ENCODE measurements at regions not wholly inside any gene's neighbourhood (a gene's known extent, or its start where the extent isn't known, plus 50 kb on each side); places are given as distances from the start of the nearest gene placed in this dataset.

GRCh38 chr11:34750692-34751405 is 130.0 kb downstream of the EHF start:
- FAIRE-seq (no peak), DNase-seq (ENCODE audit: low read depth in 1 of 2, low spot score in 2 of 2) (no peak)
- no peaks in the 10 kb centered on the region for H3K4me1 ChIP-seq (replicated peaks in 1 of 4; ENCODE audit: control insufficient read depth in 3 of 4, insufficient read depth in 4 of 4, low read length in 3 of 4)
- POLR2A ChIA-PET (ENCODE audit: partially characterized antibody): no interaction called here
- no peak overlapping the region for H4K5ac ChIP-seq (ENCODE audit: insufficient read length, low read depth, low read length)
- no peak overlapping the region for H3K18ac ChIP-seq (ENCODE audit: extremely low read depth, low read length)
- no peaks in the 10 kb centered on the region for H3K79me1 ChIP-seq (ENCODE audit: low read depth, low read length)
- no peak overlapping the region for H2BK20ac ChIP-seq (ENCODE audit: low read length)
- CTCF ChIA-PET (ENCODE audit: partially characterized antibody): no interaction called here
- H3K56ac ChIP-seq (replicated peaks; ENCODE audit: insufficient read length, low read depth, low read length): no peak overlapping the region
- H3K14ac ChIP-seq (ENCODE audit: insufficient read length): no peak overlapping the region
- H2BK120ac ChIP-seq (replicated peaks; ENCODE audit: low read depth, low read length): no peak overlapping the region
- no peak overlapping the region for H2BK12ac ChIP-seq (ENCODE audit: low read depth, low read length)
- H2BK15ac ChIP-seq (ENCODE audit: low read length): no peak overlapping the region
- H3K36me3 ChIP-seq (ENCODE audit: control insufficient read depth in 2 of 4, insufficient read depth in 4 of 4, low read length in 3 of 4): peaks cover 0 to 16% (median 0%) of the 10 kb centered on the region in 4 experiments; a peak in 2 of 8 replicates
- no peak overlapping the region for H3K4me2 ChIP-seq (ENCODE audit: insufficient read depth in 1 of 2, low read depth in 2 of 2, low read length in 2 of 2)
- 95% methylated on average over 1 of the region's 1 CpG; no CpG with 5 or more reads in 1 of the 2 experiments for WGBS, 2 experiments (ENCODE audit: extremely low coverage in 1 of 2, insufficient coverage in 1 of 2, insufficient read length in 1 of 2, insufficient replicate concordance in 2 of 2, low coverage in 1 of 2, low lambda C conversion rate in 2 of 2, missing lambda C conversion rate in 1 of 2)
- no peak overlapping the region for H3K9ac ChIP-seq (replicated peaks in 1 of 4; ENCODE audit: extremely low read depth in 1 of 4, low read depth in 3 of 4, low read length in 3 of 4)
- TF ChIP-seq, protein P1, sequence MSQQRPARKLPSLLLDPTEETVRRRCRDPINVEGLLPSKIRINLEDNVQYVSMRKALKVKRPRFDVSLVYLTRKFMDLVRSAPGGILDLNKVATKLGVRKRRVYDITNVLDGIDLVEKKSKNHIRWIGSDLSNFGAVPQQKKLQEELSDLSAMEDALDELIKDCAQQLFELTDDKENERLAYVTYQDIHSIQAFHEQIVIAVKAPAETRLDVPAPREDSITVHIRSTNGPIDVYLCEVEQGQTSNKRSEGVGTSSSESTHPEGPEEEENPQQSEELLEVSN (IDR thresholded peaks at IDR 0.05): no peak
- TF ChIP-seq RAD21 (IDR thresholded peaks at IDR 0.05 in 1 of 2, conservative IDR thresholded peaks at IDR 0.05 in 1 of 2; ENCODE audit: low read depth in 2 of 2, low read length in 2 of 2) (no peak), RFX5 (IDR thresholded peaks at IDR 0.05; ENCODE audit: borderline replicate concordance, low read depth, low read length) (no peak), KDM4A (IDR thresholded peaks at IDR 0.05; ENCODE audit: low read depth, low read length, severe bottlenecking) (no peak)
- no peaks in the 10 kb centered on the region for H3K79me2 ChIP-seq (ENCODE audit: control insufficient read depth in 1 of 2, insufficient read depth in 2 of 2, low read length in 2 of 2)
- no peaks in the 10 kb centered on the region for H3K23me2 ChIP-seq (ENCODE audit: low read depth, low read length)
- H4K20me1 ChIP-seq (replicated peaks in 1 of 2; ENCODE audit: control insufficient read depth in 1 of 2, insufficient read depth in 2 of 2, low read length in 2 of 2): peaks cover 0 to 3% of the 10 kb centered on the region in 2 experiments
- H3K4me3 ChIP-seq (ENCODE audit: extremely low read depth in 1 of 4, insufficient read depth in 2 of 4, low read depth in 3 of 4, low read length in 4 of 4): no peak overlapping the region
- no peak overlapping the region for H2BK5ac ChIP-seq (ENCODE audit: low read depth, low read length)
- no peak overlapping the region for H4K91ac ChIP-seq (replicated peaks; ENCODE audit: insufficient read length, low read length)
- H2AFZ ChIP-seq (ENCODE audit: low read length): no peak overlapping the region
- no peak overlapping the region for H3K4ac ChIP-seq (replicated peaks; ENCODE audit: insufficient read length, low read depth, low read length)
- H3K9me3 ChIP-seq (ENCODE audit: insufficient read depth in 2 of 2, low read depth in 1 of 2, low read length in 1 of 2): no peaks in the 10 kb centered on the region
- no peak overlapping the region for H3K27ac ChIP-seq (ENCODE audit: low read depth, low read length)
- no peak overlapping the region for H3K23ac ChIP-seq (ENCODE audit: insufficient read length)
- peaks cover 0 to 1% (median 0%) of the 10 kb centered on the region in 4 experiments; a peak in 1 of 7 replicates for H3K27me3 ChIP-seq (replicated peaks in 1 of 4; ENCODE audit: control insufficient read depth in 3 of 4, extremely low read depth in 1 of 4, insufficient read depth in 3 of 4, low read length in 3 of 4)
- H4K8ac ChIP-seq (ENCODE audit: extremely low read depth, insufficient read depth, low read length): no peak overlapping the region
- no peak overlapping the region for H2AK5ac ChIP-seq (ENCODE audit: low read depth, low read length)

Measured in H1 (cell line).